Activated CD8-positive, alpha-beta memory T cell treated with anti-CD3 and anti-CD28 coated beads, Interleukin-2, amount 50 U/mL, for 24 hours (primary cell): ENCODE measurements at regions not wholly inside any gene's neighbourhood (a gene's known extent, or its start where the extent isn't known, plus 50 kb on each side); places are given as distances from the start of the nearest gene placed in this dataset.

Source experiments
- DNase-seq: peaks from one replicate; pipeline ENCODE4 v3.0.0-alpha.2; 2020; ENCODE audit errors: extremely low read depth

- DNase-seq, result no peak
Observed at GRCh38 chr4:180031330-180031729, 2211.9 kb upstream of the TENM3 start.

GRCh38 chr4:180041576-180041975, 2201.6 kb upstream of the TENM3 start:
- DNase-seq, result no peak

GRCh38 chr4:180052629-180053028, 2190.6 kb upstream of the TENM3 start:
- no peak for DNase-seq

- no peak for DNase-seq
Observed at GRCh38 chr4:180054291-180054690, 2188.9 kb upstream of the TENM3 start.

GRCh38 chr4:180057299-180057721, 2185.9 kb upstream of the TENM3 start:
- no peak for DNase-seq

- DNase-seq, result no peak
Observed at GRCh38 chr4:180057891-180058671, 2185.1 kb upstream of the TENM3 start.

- no peak for DNase-seq
Observed at GRCh38 chr4:180058691-180059215, 2184.4 kb upstream of the TENM3 start.

- no peak for DNase-seq
Observed at GRCh38 chr4:180059216-180059881, 2183.9 kb upstream of the TENM3 start.

GRCh38 chr4:180060159-180060889, 2182.9 kb upstream of the TENM3 start:
- DNase-seq, result no peak

GRCh38 chr4:180081072-180081471, 2162.1 kb upstream of the TENM3 start:
- DNase-seq, result no peak

- DNase-seq, result no peak
Observed at GRCh38 chr4:180084561-180084960, 2158.6 kb upstream of the TENM3 start.

- DNase-seq, result no peak
Observed at GRCh38 chr4:180086480-180087190, 2156.6 kb upstream of the TENM3 start.

GRCh38 chr4:180098586-180098985, 2144.6 kb upstream of the TENM3 start:
- DNase-seq, result no peak

GRCh38 chr4:180099957-180100356, 2143.2 kb upstream of the TENM3 start:
- no peak for DNase-seq

- no peak for DNase-seq
Observed at GRCh38 chr4:180100433-180101344, 2142.5 kb upstream of the TENM3 start.

GRCh38 chr4:180101348-180102083, 2141.7 kb upstream of the TENM3 start:
- DNase-seq, result no peak

GRCh38 chr4:180103794-180104193, 2139.4 kb upstream of the TENM3 start:
- DNase-seq, result no peak

GRCh38 chr4:180105362-180105761, 2137.8 kb upstream of the TENM3 start:
- no peak for DNase-seq

GRCh38 chr4:180106122-180106521, 2137.1 kb upstream of the TENM3 start:
- DNase-seq, result no peak

- no peak for DNase-seq
Observed at GRCh38 chr4:180106997-180107396, 2136.2 kb upstream of the TENM3 start.
